GM21717 (cell line): ENCODE measurements at regions not wholly inside any gene's neighbourhood (a gene's known extent, or its start where the extent isn't known, plus 50 kb on each side); places are given as distances from the start of the nearest gene placed in this dataset.
"Not testable (repeated sequence)": the region's sequence is repeated elsewhere in the genome, so short reads cannot be mapped to it uniquely, and the experiment has no call there.

Experiments used
- ATAC-seq: cut with Tn5 transposase; IDR thresholded peaks from one replicate; pipeline ENCODE4 v1.9.1; 2021; ENCODE audit warnings: mild to moderate bottlenecking, moderate library complexity; ENCODE audit not compliant: unreplicated experiment

DNA sequence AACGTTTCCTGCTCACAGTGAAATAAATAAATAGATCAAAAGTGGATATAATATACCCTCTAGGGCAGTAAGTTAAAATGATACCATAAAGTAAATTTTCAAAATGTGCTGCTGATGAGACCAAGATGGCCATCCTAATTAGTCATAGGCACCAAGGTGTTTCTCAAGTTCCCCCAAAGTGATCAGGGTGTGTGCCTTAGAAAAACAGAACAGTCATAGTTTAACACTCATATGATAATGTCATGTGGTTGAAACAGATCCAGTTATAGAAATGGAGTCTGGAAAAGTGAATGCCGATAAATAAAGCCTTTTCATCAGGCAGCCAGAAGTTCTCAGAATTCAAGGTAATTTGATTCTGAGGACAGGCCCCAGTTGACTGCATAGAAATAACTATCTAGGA lies 161.5 kb upstream of the CDKN2B start:
- no peak for ATAC-seq

DNA sequence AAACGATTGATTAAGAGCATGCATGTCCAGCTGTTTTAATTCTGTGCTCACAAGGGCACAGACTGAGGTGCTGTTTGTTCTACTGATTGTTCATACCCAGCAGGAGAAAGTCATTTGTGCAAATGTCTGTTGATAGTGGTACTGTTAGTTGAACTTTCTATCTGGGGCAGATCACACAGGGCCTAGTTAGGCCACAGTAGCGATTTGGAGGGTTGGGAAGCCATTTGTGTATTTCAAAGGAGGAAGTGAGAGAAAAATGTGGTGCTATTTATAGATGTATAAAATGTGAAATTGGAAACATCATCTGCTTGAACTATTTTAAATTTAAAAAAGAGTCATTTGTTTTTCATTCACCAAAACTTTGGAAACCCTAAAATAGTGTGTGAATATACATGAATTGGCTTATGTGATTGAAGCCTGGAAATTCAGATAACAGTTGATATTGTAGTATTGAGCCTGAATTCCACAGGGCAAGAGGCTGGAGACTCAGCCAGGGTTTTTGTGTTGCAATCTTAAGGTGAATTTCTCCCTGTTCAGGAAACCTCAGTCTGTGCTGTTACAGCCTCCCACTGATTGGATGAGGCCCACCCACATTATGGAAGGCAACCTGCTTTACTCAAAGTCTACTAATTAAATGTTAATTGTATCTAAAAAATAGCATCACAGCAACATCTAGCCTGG lies 162.0 kb upstream of the CDKN2B start:
- no peak for ATAC-seq

DNA sequence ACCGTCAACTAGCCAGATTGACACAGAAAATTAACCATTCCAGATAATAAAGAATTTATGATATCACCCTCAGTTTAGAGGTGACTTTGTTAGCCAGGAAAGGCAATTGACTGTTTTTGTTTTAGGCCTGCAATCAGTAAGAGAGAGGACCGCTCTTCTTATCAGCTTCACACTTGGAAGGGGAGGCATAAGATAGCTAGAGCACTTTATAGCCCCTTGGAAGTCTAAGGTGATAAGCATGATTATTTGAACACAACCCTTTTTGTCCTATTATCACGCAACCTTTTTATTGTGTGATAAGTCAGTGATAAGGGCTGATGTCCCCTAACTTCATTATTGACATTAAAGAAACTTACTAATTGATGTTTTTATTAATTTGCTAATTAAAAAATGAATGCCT lies 162.6 kb upstream of the CDKN2B start:
- no peak for ATAC-seq

DNA sequence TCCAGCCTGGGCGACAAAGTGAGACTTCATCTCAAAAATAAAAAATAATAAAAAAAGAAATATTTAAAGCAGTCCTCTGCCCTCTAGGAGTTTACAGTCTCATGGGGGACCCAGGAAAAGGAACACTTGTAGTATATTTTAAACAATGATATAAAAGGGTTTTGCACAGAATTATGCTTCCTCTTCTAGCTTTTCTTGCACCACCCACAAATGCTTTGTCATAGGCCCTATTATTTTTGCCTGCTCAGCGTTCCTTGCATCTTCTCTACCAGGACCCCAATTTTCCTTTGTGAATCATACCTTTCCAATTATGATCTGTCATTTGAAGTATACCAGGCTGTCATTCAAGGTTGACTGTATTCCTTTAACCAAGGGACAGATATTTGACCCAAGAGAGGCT lies 164.8 kb upstream of the CDKN2B start:
- ATAC-seq = no peak

DNA sequence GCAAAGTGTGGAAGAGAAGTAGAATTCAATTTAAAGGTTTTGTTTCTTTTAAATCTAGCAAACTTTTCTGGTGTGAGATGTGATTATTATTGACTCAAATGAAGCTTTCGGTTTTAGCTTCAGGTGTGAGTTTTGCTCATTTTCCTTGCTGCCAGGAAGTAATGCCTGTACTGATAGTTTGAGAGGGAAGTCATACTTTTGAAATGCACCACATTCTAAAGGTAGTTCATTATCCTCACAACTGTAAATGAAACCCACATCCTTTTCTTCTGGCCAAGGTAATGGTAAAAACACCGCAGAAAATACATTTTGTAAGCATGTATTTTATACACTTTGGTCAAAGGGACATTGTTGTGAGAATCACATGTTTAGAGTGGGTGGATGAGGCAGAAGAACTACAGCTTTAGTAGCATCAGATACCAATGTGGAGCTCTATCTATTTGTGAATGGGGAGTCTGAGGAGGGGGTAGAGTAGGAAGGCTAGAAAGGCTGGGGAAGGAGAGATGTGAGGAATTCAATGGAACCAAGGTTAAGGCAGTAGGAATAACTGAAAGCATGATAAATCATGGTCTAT lies 167.0 kb upstream of the CDKN2B start:
- no peak for ATAC-seq

DNA sequence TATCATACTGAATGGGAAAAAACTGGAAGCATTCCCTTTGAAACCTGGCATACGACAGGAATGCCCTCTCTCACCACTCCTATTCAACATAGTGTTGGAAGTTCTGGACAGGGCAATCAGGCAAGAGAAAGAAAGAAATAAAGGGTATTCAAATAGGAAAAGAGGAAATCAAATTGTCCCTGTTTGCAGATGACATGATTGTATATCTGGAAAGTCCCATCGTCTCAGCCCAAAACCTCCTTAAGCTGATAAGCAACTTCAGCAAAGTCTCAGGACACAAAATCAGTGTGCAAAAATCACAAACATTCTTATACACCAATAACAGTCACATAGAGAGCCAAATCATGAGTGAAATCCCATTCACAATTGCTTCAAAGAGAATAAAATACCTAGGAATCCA lies 171.9 kb upstream of the CDKN2B start:
- not testable (repeated sequence) for ATAC-seq

DNA sequence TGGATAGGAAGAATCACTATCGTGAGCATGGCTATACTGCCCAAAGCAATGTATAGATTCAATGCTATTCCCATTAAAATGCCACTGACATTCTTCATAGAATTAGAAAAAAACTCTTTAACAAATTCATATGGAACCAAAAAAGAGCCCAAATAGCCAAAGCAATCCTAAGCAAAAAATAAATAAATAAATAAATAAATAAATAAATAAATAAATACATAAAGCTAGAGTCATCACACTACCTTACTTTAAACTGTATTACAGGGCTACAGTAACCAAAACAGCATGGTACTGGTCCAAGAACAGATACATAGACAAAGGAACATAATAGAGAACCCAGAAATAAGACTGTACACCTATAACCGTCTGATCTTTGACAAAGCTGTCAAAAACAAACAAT lies 180.4 kb upstream of the CDKN2B start:
- no peak for ATAC-seq

DNA sequence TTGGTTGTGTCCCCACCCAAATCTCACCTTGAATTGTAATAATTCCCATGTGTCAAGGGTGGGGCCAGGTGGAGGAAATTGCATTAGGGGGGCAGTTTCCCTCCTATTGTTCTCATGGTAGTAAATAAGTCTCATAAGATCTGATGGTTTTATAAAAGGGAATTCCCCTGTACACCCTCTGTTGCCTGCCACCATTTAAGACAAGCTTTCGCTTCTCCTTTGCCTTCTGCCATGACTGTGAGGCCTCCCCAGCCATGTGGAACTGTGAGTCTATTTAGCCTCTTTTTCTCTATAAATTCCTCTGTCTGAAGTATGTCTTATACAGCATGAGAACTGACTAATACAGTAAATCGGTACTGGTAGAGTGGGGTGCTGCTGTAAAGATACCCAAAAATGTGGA lies 187.9 kb upstream of the CDKN2B start:
- not testable (repeated sequence) for ATAC-seq

DNA sequence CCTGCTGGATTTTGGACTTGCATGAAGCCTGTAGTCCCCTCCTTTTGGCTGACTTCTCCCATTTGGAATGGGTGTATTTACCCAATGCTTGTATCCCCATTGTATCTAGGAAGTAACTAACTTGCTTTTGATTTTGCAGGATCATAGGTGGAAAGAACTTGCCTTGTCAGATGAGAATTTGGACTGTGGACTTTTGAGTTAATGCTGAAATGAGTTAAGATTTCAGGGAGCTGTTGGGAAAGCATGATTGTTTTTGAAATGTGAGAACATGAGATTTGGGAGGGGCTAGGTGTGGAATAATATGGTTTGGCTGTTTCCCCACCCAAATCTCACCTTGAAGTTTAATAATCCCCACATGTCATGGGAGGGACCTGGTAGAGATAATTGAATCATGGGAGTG lies 189.6 kb upstream of the CDKN2B start:
- no peak for ATAC-seq

DNA sequence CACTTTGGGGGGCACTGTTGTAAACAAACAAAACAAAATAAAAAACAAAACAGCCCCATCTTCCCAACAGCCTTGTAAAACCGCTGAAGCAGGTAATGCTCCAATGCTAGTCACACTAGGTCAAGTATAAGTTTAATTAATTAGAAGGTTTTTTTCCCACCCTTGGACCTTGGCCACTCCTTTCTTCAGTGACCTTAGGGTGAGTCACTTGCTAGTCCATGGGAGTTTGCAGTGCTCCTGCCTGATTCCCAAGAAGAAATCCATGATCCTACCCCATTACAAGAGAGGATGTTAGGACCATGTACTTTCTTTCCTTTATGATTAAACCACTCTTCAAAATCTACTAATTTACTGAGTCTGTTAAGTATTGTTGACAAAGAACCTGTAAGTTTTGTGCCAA lies 192.2 kb upstream of the CDKN2B start:
- no peak for ATAC-seq

DNA sequence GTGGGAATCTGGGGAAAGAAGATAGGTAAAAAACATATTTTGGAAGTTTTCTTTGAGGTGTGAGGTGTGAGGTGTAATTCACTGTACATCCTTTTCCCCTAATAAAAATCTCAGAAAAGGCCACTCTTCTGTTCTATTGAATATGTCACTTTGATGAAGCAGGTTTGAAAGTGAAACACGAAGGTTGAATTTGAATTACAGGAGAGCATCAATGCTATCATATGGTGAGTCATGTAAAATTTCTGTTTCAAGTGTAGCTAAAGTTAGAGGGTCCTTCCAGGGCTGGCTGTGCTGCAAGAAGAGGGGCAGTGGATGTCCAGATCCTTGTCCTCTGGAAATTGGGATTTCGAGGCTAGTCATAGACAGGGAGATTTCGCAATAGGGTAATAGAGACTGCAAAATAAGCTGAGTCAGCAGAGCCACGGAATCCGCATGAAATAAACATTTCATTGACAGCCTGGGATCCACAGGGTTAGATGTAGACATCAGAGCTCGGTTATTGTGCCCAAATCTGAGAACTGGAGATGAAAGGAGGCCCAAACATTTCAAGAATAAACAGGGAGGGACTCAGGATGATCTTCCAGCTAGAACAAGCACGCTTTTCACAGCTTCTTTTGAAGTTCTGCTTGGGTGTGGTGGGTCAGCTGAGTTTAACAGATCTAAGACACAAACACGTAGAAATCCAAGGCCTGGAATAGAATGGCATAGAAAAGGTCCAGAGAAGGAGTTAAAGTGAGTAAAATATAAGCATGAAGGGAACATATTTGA lies 194.4 kb upstream of the CDKN2B start:
- ATAC-seq = no peak

DNA sequence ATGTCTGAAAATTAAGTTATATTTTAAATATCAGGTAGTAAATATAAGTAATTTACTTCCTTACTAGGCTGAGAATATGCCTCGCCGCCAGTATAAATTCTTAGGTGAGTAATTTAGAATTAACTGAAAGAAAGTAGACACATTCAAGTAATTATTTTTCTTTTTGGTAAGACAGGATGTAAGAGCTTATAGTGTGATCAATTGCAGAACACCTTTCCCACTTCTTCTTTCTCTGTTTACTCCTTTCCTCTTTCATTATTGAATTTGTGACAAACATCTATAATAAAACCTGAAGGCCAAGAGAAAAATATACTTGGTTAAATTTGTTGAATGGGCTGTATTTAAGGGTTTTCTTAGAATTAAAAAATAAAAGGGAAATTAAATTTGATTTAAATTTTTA lies 195.1 kb upstream of the CDKN2B start:
- ATAC-seq = no peak

DNA sequence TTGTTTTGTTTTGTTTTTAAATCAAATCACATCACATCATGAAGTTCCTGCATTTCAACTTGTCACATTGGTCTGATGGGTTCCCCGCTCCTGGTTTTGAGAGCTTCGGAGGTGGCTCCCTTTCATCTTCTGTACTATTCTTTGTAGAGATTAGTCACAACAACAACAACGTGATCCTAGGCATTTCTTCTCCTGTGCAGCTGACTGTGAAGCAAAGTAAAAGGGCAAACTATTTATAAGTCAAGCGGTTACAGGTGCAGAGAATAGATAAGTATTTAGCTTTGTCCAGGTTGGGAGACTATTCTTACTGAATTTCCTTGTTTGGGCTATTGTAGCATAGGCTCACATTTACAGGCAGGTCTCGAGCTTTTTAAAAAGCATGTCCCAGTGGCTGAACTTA lies 197.7 kb upstream of the CDKN2B start:
- no peak for ATAC-seq

DNA sequence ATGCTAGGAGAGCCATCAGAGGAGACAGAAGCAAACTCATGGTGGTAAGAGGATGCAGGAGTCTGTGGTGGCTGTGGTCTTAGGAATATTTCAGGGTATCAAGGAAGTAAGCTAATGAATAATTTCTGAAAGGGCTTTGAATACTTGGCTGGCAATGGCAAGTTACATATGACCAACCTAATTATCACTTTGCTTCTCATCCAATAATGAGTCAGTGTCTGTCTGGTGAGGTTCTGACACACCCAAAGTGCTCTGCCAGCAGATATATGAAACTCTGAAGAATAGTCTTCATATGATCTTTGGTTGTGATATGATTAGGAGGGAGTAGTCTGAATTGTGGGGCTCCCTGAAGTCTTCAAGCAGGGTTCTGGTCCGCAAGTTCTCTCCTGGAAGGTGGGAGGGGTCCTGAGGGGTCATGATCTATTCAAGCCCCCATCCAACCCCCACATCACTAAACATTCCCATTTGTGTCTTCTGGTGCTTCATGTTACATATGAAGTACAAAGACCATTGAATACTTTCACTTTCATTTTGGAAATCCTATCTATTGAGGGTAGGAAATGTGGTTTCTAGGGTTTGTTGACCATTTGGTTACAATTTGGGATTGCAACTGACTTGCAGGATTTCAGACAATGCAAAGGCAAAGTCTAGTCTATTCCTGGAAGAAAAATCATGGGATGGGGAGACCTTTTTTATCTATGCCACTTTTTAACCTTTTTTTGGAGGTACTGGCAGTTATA lies 199.9 kb upstream of the CDKN2B start:
- peak; percentile 46 for ATAC-seq

DNA sequence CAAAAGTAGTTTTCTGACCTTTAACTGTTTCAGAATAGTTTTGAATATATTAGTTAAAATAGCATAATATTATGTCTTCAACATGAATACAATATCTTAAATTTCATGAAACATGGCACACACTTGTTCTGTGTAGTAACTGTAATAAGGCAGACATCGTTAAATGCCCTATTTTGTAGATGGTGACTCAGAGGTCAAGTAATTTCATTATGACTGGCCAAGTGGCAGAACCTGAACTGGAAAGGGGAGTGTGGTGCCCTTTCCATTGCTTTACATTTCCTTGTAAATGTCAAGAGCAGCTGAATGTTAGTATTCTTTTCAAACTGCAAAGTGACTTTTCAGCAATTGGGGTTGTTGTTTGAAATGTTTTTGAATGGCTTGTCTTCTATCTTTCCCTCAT lies 201.2 kb upstream of the CDKN2B start:
- no peak for ATAC-seq

DNA sequence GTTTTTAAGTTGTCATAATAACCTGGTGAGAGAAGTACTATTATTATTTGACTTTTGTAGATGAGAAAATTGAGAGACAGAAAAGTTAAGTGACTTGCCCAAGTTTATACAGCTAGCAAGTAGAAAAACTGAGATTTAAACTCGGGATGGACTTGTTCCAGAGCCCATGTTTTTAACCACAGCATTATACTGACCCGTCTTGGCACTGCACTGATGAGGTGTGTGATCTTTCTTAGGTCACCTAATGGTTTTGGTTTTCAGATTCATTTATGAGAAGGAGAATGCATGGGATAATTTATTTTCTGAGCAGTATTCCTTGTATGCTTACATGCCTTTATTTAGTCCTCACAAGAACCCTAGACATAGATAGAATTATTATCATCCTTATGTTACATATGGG lies 201.8 kb upstream of the CDKN2B start:
- no peak for ATAC-seq

DNA sequence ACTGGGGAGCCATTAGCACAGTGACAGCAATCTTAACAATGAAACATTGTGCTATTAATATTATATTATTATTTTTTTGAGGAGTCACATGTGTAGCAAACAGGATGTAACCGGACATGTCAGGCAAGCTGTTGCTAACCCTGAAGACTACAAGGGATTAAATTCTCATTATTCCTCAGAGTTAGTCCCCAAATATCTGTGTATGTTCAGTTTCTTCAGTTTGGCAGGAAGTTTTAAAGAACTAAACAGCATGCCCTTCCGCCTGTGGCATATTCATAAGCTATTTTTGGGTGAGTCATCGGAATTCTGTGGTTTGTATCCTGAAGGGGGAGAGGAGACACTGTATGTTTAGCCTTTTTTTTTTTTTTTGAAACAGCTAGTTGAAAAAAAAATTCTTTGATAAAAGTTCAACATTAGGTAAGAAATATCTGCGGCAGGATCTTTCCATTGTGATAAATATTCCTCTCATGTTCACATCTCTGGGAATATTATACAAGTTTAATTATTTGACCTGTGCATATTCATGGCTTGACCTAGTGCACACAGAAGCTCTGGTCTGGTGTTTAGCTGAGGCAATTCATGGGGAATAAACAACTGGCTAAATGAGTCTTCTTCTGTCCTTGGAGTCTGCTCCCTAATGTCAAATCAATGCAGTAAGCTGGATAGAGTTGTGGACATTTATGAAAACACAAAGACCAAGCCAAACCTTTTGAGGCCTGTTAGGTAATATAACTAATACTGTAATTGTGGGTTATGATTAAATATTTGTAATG lies 202.7 kb upstream of the CDKN2B start:
- ATAC-seq = no peak

DNA sequence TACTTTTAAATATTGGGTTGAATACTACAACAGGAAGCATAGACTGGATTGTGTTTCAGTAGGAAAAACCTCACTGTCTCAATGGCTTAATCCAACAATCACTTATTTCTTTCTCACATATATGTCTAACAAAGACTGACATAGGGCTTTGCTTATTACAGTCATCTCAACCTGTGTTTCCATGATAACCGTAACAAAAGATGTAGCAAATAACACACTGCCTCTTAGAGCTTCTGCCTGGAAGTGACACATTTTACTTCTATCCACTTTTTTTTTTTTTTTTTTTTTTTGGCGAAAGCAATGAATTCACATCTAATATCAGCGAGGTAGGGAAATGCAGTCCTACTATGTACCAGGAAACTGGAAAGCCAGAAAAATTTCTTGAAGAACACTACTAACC lies 204.9 kb upstream of the CDKN2B start:
- ATAC-seq = no peak

DNA sequence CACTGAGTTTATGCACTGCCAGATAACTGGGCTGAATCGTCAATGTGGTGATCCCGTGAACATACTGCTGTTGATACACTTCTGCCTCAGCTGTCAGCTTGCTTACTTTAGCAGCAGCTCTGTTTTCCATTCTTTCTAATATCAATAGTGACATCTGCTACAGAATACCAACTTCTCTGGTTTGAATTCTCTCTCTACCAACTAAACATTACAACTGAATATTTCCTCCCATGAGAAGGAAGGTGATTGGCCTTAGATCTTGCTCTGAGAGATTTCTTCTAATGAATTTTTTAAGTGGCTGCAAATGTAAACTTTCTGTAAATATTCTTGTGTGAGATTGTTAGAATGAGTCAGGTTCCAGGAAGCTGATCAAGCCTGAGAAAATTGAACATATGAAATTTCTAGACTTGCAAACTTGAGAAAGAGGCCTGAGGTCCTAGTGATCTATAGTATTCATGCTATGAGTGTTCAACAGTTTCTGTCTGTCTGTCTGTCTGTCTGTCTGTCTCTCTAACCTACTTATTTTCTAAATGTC lies 205.5 kb upstream of the CDKN2B start:
- no peak for ATAC-seq

DNA sequence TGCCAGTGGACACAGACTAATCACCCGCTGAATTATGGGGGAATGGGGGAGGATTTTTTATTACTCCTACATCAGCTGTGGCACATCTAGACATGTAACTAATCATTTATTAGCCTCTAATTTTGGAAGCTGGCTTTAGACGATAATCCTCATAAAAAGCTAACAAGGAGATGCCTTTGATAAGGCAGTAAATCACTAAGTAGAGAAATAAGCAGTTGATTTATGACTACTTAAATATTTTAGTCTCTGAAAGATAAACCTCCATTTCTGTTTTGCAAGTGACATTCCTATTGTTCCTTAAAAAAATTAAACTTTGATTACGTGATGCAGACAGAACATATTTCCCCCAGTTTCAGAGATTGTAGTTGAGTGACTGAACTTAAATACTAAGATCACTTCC lies 206.4 kb upstream of the CDKN2B start:
- no peak for ATAC-seq

DNA sequence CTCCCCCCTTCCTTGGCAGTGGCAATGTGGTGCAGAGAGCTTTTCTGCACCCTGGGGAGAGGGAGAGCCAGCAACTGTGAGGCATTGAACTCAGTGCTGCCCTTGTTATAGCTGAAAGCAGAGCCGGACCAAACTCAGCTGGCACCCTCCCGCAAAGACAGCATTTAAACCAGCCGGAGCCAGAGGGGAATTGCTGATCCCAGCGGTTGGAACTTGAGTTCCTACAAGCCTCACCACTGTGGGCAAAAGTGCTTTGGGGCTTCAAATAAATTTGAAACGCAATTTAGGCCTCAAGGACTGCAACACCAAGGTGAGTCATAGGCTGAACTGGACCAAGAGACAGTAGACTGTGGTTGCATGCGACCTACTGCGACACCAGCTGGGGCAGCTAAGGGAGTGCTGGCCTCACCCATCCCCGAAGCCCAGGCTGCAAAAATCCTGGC lies 207.6 kb upstream of the CDKN2B start:
- no peak for ATAC-seq
